ENCODE measurements at regions not wholly inside any gene's neighbourhood (a gene's known extent, or its start where the extent isn't known, plus 50 kb on each side); places are given as distances from the start of the nearest gene placed in this dataset.

DNA sequence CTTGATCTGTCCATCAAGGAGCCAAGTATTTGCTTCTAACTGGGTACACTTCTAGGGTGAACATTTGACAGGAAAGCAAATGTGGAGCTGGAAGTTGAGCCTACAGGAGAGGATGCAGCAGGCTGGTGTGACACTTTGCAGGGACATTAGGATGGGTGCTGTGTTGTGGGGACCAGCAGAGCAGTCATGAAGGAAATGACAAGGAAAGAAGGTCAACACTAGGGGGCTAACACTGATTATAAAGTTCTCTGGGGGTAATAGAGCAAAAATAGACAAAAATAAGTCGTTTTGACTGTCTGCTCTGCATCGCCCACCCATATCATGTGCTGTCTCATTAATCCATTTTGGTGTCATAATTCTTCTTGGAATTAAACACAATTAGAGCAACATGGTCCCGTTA is 652.4 kb downstream of the STK39 start:
- ChIA-PET POLR2A (no interaction called here), CTCF (no interaction called here)
- ATAC-seq, result no peak
- TF ChIP-seq, protein P1, sequence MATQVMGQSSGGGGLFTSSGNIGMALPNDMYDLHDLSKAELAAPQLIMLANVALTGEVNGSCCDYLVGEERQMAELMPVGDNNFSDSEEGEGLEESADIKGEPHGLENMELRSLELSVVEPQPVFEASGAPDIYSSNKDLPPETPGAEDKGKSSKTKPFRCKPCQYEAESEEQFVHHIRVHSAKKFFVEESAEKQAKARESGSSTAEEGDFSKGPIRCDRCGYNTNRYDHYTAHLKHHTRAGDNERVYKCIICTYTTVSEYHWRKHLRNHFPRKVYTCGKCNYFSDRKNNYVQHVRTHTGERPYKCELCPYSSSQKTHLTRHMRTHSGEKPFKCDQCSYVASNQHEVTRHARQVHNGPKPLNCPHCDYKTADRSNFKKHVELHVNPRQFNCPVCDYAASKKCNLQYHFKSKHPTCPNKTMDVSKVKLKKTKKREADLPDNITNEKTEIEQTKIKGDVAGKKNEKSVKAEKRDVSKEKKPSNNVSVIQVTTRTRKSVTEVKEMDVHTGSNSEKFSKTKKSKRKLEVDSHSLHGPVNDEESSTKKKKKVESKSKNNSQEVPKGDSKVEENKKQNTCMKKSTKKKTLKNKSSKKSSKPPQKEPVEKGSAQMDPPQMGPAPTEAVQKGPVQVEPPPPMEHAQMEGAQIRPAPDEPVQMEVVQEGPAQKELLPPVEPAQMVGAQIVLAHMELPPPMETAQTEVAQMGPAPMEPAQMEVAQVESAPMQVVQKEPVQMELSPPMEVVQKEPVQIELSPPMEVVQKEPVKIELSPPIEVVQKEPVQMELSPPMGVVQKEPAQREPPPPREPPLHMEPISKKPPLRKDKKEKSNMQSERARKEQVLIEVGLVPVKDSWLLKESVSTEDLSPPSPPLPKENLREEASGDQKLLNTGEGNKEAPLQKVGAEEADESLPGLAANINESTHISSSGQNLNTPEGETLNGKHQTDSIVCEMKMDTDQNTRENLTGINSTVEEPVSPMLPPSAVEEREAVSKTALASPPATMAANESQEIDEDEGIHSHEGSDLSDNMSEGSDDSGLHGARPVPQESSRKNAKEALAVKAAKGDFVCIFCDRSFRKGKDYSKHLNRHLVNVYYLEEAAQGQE (IDR thresholded peaks at IDR 0.05; ENCODE audit: insufficient read depth in 1 of 2, low read depth in 2 of 2, low read length in 1 of 2), result no peak
- no peak for TF ChIP-seq POLR2AphosphoS5 (IDR thresholded peaks at IDR 0.05; ENCODE audit: low read depth, low read length)
- TF ChIP-seq TCF7L2 (IDR thresholded peaks at IDR 0.05; ENCODE audit: low read depth, low read length), result no peak
- TF ChIP-seq, protein P2, sequence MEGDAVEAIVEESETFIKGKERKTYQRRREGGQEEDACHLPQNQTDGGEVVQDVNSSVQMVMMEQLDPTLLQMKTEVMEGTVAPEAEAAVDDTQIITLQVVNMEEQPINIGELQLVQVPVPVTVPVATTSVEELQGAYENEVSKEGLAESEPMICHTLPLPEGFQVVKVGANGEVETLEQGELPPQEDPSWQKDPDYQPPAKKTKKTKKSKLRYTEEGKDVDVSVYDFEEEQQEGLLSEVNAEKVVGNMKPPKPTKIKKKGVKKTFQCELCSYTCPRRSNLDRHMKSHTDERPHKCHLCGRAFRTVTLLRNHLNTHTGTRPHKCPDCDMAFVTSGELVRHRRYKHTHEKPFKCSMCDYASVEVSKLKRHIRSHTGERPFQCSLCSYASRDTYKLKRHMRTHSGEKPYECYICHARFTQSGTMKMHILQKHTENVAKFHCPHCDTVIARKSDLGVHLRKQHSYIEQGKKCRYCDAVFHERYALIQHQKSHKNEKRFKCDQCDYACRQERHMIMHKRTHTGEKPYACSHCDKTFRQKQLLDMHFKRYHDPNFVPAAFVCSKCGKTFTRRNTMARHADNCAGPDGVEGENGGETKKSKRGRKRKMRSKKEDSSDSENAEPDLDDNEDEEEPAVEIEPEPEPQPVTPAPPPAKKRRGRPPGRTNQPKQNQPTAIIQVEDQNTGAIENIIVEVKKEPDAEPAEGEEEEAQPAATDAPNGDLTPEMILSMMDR (IDR thresholded peaks at IDR 0.05), result 0 out of 2 replicates have a peak, but pooled peaks have one; percentile 5
- no peaks in the 10 kb centered on the region for H3K9me3 ChIP-seq (ENCODE audit: control insufficient read depth, insufficient read depth, low read depth, low read length)
- BruUV-seq (replicated peaks), result no TSS peak
- H3K4me3 ChIP-seq (ENCODE audit: low read depth in 2 of 2, low read length in 2 of 2), result no peak overlapping the region
- no peak for DNase-seq (ENCODE audit: low read depth, low spot score)
- in situ Hi-C loops (cut with HindIII; ENCODE audit: low pct_unique_long_range_greater_than_20kb, low sequenced_read_pairs), result no loop called here
- H3K27me3 ChIP-seq (ENCODE audit: control insufficient read depth, insufficient read depth, low read length), result no peaks in the 10 kb centered on the region
- no peaks in the 10 kb centered on the region for H3K4me1 ChIP-seq (ENCODE audit: control insufficient read depth, insufficient read depth, low read length)
- intact Hi-C loops (cut with micrococcal nuclease; ENCODE audit: unreplicated experiment), result no loop called here
- H3K36me3 ChIP-seq (ENCODE audit: control insufficient read depth, insufficient read depth, low read length), result no peaks in the 10 kb centered on the region
- no peak overlapping the region for H3K27ac ChIP-seq (ENCODE audit: low read length)

DNA sequence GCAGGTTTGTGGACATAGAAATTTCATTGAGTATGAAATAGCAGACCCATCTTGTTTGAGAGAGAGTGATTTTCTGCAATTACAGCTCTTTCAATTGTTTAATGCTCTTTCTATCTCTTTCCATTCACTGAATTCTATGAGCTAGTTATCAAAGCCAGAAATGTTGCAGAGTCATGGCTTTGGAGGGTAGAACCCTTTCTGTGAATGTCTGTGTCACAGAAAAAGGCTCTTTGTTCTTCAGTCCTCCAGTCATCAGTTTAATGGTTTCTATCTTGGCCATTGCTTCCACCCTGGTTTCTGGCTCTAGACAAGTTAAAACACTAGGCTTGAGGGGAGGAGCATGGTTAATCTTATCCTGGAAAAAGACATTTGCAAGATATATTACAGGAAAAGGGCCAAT is 655.0 kb downstream of the STK39 start:
- TF ChIP-seq POLR2AphosphoS5 (IDR thresholded peaks at IDR 0.05; ENCODE audit: low read depth, low read length), result no peak
- TF ChIP-seq, protein P2 (IDR thresholded peaks at IDR 0.05), result no peak
- no peak for TF ChIP-seq TCF7L2 (IDR thresholded peaks at IDR 0.05; ENCODE audit: low read depth, low read length)
- TF ChIP-seq SIN3A (IDR thresholded peaks at IDR 0.05; ENCODE audit: borderline replicate concordance, insufficient read depth, low read depth, low read length), result no peak
- TF ChIP-seq, protein P1 (IDR thresholded peaks at IDR 0.05; ENCODE audit: insufficient read depth in 1 of 2, low read depth in 2 of 2, low read length in 1 of 2), result no peak
- intact Hi-C loops (cut with micrococcal nuclease; ENCODE audit: unreplicated experiment), result no loop called here
- ChIA-PET CTCF (no interaction called here), POLR2A (no interaction called here)
- ATAC-seq (no peak), DNase-seq (ENCODE audit: low read depth, low spot score) (no peak)
- in situ Hi-C loops (cut with HindIII; ENCODE audit: low pct_unique_long_range_greater_than_20kb, low sequenced_read_pairs), result no loop called here
- no peaks in the 10 kb centered on the region for H3K36me3 ChIP-seq (ENCODE audit: control insufficient read depth, insufficient read depth, low read length)
- no peaks in the 10 kb centered on the region for H3K4me1 ChIP-seq (ENCODE audit: control insufficient read depth, insufficient read depth, low read length)
- H3K9me3 ChIP-seq (ENCODE audit: control insufficient read depth, insufficient read depth, low read depth, low read length), result no peaks in the 10 kb centered on the region
- no peaks in the 10 kb centered on the region for H3K27me3 ChIP-seq (ENCODE audit: control insufficient read depth, insufficient read depth, low read length)
- BruUV-seq (replicated peaks), result no TSS peak
- H3K4me3 ChIP-seq (ENCODE audit: low read depth in 2 of 2, low read length in 2 of 2), result no peak overlapping the region
- no peak overlapping the region for H3K27ac ChIP-seq (ENCODE audit: low read length)
